Breast epithelium (tissue), 4 donors: ENCODE measurements at regions not wholly inside any gene's neighbourhood (a gene's known extent, or its start where the extent isn't known, plus 50 kb on each side); places are given as distances from the start of the nearest gene placed in this dataset.

ENCODE experiments used
- DNase-seq, 2 donors: peaks; one replicate each; pipeline ENCODE4 v3.0.0-alpha.2; 2019; ENCODE audit warnings: low spot score in 2 of 2
- H3K27ac ChIP-seq, 2 donors: fragments of 200-600 bp; sonication (generic) in 1 of 2; one replicate each; pipeline ENCODE4 v1.5.1; 2016 to 2019; ENCODE audit warnings: mild to moderate bottlenecking in 1 of 2
- H3K27me3 ChIP-seq, 2 donors: fragments of 200-600 bp; sonication (generic) in 1 of 2; one replicate each; pipeline versions ENCODE4 v1.5.1 to v1.6.0; 2017 to 2019; ENCODE audit warnings: control low read depth in 1 of 2, mild to moderate bottlenecking in 1 of 2
- H3K36me3 ChIP-seq: fragments of 200-600 bp; one replicate; pipeline ENCODE4 v1.5.1; 2019
- H3K4me1 ChIP-seq, 2 donors: fragments of 200-600 bp; sonication (generic); one replicate each; pipeline ENCODE4 v1.5.1; 2016 to 2019; ENCODE audit warnings: control low read depth in 1 of 2
- H3K4me3 ChIP-seq, 3 donors: fragments of 200-600 bp; sonication (generic); 1 replicate in 2 of 3; 2 replicates in 1 of 3; pipeline ENCODE4 v1.5.1; 2016 to 2019; ENCODE audit warnings: mild to moderate bottlenecking in 3 of 3, moderate library complexity in 2 of 3
- H3K9me3 ChIP-seq, 2 donors: fragments of 200-600 bp; sonication (generic) in 1 of 2; one replicate each; pipeline ENCODE4 v1.5.1; 2016 to 2019; ENCODE audit warnings: control low read depth in 1 of 2
- POLR2A ChIP-seq: fragments of 450-650 bp; IDR thresholded peaks from one replicate; pipeline ENCODE4 v1.6.1; 2016; ENCODE audit warnings: antibody characterized with exemption, mild to moderate bottlenecking, moderate library complexity
- POLR2AphosphoS5 ChIP-seq, 3 donors: sonication (generic); formaldehyde crosslinking; IDR thresholded peaks; one replicate each; pipeline ENCODE4 v1.6.1; 2017; ENCODE audit warnings: antibody characterized with exemption in 3 of 3
- intact Hi-C: fragments of 100-400 bp; cut with DNase I; formaldehyde crosslinking; loops from one replicate; pipeline ENCODE4 v1.15.1; 2023; ENCODE audit warnings: low total_unique reads
- TF ChIP-seq, protein P1 (sequence below), 3 donors: fragments of 450-650 bp; IDR thresholded peaks; one replicate each; pipeline ENCODE4 v1.5.1; 2016 to 2017; ENCODE audit warnings: antibody characterized with exemption in 3 of 3, mild to moderate bottlenecking in 3 of 3, moderate library complexity in 3 of 3

DNA sequence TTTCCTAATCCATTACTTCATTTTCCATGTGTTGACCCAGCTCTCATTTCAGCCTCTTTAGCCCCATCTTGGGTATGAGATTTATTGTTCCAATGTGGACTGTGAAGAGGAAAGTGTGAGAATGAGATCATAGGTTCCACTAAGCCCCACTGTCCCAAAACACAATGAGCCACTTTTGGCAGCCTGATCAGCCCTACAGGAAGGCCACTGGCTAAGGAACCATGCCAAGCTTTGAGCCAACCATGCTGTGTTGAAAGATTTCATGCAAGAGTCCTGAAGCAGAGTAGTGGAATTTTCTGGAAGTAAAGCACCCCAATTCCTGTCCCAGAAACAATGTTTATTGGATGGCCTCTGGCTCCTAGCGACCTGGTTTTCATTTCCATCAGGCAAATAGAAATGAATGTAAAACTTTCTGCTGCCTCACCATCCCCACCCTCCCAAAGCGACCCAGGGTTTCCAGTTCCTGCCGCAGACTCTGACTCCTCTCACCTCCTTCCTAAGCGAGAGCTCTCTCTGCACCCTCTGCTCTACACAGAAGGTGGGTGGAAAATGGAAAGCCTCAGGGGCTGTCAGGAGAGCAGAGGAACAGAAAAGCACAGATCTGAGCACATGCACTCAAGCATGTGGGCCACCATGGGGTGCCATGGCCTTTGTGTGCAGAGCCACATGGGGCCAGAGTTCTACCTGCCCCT, 73.1 kb downstream of the KCTD12 start:
- H3K36me3 ChIP-seq = no peaks in the 10 kb centered on the region
- no peak overlapping the region for H3K4me3 ChIP-seq
- H3K27me3 ChIP-seq = no peaks in the 10 kb centered on the region
- no peak for TF ChIP-seq POLR2A
- TF ChIP-seq, protein P1, sequence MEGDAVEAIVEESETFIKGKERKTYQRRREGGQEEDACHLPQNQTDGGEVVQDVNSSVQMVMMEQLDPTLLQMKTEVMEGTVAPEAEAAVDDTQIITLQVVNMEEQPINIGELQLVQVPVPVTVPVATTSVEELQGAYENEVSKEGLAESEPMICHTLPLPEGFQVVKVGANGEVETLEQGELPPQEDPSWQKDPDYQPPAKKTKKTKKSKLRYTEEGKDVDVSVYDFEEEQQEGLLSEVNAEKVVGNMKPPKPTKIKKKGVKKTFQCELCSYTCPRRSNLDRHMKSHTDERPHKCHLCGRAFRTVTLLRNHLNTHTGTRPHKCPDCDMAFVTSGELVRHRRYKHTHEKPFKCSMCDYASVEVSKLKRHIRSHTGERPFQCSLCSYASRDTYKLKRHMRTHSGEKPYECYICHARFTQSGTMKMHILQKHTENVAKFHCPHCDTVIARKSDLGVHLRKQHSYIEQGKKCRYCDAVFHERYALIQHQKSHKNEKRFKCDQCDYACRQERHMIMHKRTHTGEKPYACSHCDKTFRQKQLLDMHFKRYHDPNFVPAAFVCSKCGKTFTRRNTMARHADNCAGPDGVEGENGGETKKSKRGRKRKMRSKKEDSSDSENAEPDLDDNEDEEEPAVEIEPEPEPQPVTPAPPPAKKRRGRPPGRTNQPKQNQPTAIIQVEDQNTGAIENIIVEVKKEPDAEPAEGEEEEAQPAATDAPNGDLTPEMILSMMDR (IDR thresholded peaks at IDR 0.05) = no peak
- no peak for TF ChIP-seq POLR2AphosphoS5 (IDR thresholded peaks at IDR 0.05)
- peak overlapping the region in 1 of 2 donors; percentile 63 for H3K27ac ChIP-seq
- DNase-seq = peak in 1 of 2 donors; percentile 30
- H3K4me1 ChIP-seq = no peaks in the 10 kb centered on the region
- intact Hi-C loops = no loop called here
- no peaks in the 10 kb centered on the region for H3K9me3 ChIP-seq

DNA sequence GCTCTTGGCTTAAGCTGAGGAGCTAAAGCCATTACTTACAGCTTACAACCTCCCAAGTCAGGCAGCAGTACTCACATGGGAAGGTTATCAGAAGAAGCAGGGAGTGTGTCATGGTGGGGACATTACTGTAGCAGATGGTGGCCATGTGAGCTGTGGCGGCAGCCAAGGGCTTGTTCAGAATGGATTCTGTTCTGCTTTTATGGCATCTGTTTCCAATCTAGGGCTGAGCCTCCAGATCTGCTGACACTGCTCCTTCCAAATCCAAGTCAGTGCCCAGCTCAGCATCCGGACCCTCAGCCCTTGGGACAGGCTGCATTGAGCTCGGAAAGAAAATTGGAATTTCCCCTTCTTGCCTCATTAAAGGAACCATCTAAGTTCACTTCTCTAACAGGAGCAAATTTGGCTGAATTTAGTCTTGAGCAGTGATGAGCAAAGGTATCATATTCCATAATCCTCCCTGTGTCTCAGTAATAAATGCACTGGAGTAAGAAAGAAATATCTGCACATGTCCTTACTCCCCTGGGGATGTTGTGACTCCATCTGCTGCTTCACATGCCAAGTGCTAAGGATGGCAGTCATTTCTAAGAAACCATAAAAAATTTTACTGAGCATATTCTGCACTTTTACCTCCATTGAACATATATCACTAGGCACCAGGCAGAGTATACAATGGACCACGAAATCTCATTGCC, 73.9 kb downstream of the KCTD12 start:
- Histone ChIP-seq H3K9me3 (no peaks in the 10 kb centered on the region), H3K4me1 (no peaks in the 10 kb centered on the region), H3K27me3 (no peaks in the 10 kb centered on the region), H3K36me3 (no peaks in the 10 kb centered on the region), H3K4me3 (peak overlapping the region in 1 of 3 donors; percentile 2), H3K27ac (peak overlapping the region in 1 of 2 donors; percentile 63)
- intact Hi-C loops = no loop called here
- peak in 1 of 2 donors; percentile 21 for DNase-seq
- TF ChIP-seq, protein P1 (IDR thresholded peaks at IDR 0.05) = no peak
- peak in 2 of 3 donors; percentile 27 to 63 for TF ChIP-seq POLR2AphosphoS5 (IDR thresholded peaks at IDR 0.05)

DNA sequence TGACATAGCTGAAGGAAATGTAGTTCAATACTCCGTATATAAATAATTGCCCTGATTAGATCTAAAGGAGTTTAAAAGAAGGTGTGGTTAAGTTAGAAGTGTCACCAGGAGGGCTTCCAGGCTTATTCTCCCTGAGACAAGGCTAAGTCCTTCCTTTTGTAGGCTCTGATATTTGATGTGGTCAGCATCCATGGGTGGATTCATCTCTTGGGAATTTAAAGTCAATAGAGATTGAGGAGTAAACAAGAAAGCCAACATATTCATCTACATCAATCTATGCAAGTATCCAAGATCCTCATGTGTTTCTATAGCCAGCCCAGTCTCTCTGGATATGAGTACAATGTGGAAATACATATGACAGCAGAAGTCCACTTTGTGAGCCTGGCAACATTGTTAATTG, 76.8 kb downstream of the KCTD12 start:
- intact Hi-C loops = no loop called here
- H3K9me3 ChIP-seq = no peaks in the 10 kb centered on the region

DNA sequence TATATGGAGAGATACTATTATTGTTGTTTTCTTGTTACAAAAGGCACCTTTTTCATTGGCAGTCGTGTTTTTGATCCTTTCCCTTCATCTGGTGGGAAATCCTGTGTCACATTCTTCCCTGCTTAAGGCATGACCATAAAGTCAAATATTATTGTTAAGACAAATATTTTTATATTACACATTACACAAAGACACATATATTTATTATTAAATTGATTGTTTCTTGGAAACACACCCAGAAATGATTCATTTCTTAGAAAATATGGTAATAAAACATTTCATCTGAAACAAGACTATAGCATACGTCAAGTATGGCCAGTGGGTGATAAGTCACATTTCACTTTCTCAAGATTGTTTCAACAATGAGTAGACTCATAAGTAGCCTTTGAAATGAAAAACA, 77.3 kb downstream of the KCTD12 start:
- no peaks in the 10 kb centered on the region for H3K36me3 ChIP-seq
- no peaks in the 10 kb centered on the region for H3K27me3 ChIP-seq
- no peaks in the 10 kb centered on the region for H3K9me3 ChIP-seq
- TF ChIP-seq, protein P1 (IDR thresholded peaks at IDR 0.05) = no peak
- TF ChIP-seq POLR2AphosphoS5 (IDR thresholded peaks at IDR 0.05) (no peak), POLR2A (no peak)
- H3K4me3 ChIP-seq = no peak overlapping the region
- no peaks in the 10 kb centered on the region for H3K4me1 ChIP-seq
- DNase-seq = no peak
- intact Hi-C loops = no loop called here
- H3K27ac ChIP-seq = no peak overlapping the region

More for the DNA sequence above, 76.8 kb downstream of the KCTD12 start:
- H3K4me3 ChIP-seq = no peak overlapping the region
- H3K4me1 ChIP-seq = no peaks in the 10 kb centered on the region
- no peak for TF ChIP-seq POLR2AphosphoS5 (IDR thresholded peaks at IDR 0.05)
- no peak for TF ChIP-seq POLR2A
- H3K27me3 ChIP-seq = no peaks in the 10 kb centered on the region
- H3K36me3 ChIP-seq = no peaks in the 10 kb centered on the region
- H3K27ac ChIP-seq = no peak overlapping the region
- DNase-seq = no peak

DNA sequence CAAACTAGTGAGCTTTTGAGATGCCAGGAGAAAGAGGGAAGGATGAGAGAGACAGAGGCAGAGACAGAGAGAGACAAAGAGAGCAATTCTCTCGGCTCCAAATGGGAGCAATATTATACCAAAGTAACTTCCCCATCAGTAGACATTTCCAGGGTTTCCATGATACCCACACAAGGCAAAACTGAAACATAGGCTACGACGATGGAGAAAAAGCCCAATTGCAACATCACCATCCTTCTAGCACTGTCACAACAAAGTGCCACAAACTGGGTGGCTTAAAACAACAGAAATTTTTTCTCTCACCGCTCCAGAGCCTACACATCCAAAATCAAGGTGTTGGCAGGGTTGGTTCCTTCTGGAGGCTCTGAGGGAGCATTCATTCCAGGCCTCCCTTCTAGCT, 81.4 kb downstream of the KCTD12 start:
- intact Hi-C loops = no loop called here
- no peak for DNase-seq
- Histone ChIP-seq H3K9me3 (no peaks in the 10 kb centered on the region), H3K4me3 (no peak overlapping the region), H3K36me3 (no peaks in the 10 kb centered on the region), H3K27me3 (no peaks in the 10 kb centered on the region), H3K27ac (no peak overlapping the region), H3K4me1 (no peaks in the 10 kb centered on the region)
- no peak for TF ChIP-seq POLR2AphosphoS5 (IDR thresholded peaks at IDR 0.05)
- TF ChIP-seq POLR2A = no peak
- TF ChIP-seq, protein P1 (IDR thresholded peaks at IDR 0.05) = no peak
